ENCODE measurements at regions not wholly inside any gene's neighbourhood (a gene's known extent, or its start where the extent isn't known, plus 50 kb on each side); places are given as distances from the start of the nearest gene placed in this dataset.
A peak's percentile ranks its signal among the peaks of the same experiment; 100 is the strongest.
"Not testable (repeated sequence)": the region's sequence is repeated elsewhere in the genome, so short reads cannot be mapped to it uniquely, and the experiment has no call there.

DNA sequence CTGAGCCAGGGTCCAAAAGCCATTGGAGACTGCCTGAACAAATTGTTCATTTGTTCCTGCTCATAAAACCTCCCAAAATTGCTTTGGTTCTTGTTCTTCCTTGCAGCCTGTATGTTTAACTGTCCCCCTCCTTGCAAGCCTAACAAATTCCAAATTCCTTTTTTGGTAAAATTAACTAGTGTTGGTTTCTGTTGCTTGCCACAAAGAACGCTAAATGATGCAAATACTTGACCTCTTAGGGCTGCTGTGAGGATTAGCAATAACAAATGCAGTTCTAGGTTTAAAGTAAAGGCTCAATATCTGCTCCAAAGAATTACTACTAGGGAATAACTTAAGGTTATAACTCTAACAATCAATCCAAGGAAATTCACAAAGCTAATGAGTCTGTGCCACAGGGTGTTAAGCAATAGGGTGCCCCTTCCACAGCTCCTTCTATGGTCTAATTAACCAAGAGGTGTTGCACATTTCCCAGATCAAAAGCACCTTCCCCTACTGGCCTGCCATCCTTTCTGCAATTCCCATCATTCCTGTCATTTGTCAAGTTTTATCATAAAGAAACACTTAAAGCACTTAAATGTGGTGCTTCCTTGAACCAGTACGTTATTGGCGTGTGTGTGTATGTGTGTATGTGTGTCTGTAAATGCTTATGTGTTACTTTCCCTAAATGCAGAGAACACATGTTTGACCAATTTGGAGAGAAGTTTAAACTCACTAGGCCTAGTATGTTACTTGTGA lies 110.2 kb downstream of the RAP2A start:
- peak; percentile 89 for DNase-seq (ENCODE audit: low read depth)
- TF ChIP-seq, protein P1, sequence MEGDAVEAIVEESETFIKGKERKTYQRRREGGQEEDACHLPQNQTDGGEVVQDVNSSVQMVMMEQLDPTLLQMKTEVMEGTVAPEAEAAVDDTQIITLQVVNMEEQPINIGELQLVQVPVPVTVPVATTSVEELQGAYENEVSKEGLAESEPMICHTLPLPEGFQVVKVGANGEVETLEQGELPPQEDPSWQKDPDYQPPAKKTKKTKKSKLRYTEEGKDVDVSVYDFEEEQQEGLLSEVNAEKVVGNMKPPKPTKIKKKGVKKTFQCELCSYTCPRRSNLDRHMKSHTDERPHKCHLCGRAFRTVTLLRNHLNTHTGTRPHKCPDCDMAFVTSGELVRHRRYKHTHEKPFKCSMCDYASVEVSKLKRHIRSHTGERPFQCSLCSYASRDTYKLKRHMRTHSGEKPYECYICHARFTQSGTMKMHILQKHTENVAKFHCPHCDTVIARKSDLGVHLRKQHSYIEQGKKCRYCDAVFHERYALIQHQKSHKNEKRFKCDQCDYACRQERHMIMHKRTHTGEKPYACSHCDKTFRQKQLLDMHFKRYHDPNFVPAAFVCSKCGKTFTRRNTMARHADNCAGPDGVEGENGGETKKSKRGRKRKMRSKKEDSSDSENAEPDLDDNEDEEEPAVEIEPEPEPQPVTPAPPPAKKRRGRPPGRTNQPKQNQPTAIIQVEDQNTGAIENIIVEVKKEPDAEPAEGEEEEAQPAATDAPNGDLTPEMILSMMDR (IDR thresholded peaks at IDR 0.05; ENCODE audit: insufficient read depth, low read depth, low read length): no peak
- H3K4me3 ChIP-seq (ENCODE audit: low read depth, low read length): no peak overlapping the region

DNA sequence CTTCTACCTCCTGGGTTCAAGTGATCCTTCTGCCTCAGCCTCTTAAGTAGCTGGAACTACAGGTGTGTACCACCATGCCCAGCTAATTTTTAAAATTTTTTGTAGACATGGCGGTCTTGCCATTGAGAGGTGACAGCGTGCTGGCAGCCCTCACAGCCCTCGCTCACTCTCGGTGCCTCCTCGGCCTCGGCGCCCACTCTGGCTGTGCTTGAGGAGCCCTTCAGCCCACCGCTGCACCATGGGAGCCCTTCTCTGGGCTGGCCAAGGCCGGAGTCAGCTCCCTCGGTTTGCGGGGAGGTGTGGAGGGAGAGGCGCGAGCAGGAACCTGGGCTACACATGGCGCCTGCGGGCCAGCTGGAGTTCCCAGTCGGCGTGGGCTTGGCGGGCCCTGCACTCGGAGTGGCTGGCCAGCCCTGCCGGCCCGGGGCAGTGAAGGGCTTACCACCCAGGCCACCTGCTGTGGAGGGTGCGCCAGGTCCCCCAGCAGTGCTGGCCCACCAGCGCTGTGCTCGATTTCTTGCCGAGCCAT lies 111.1 kb downstream of the RAP2A start:
- not testable (repeated sequence) for H3K4me3 ChIP-seq (ENCODE audit: low read depth, low read length); DNase-seq (ENCODE audit: low read depth)

DNA sequence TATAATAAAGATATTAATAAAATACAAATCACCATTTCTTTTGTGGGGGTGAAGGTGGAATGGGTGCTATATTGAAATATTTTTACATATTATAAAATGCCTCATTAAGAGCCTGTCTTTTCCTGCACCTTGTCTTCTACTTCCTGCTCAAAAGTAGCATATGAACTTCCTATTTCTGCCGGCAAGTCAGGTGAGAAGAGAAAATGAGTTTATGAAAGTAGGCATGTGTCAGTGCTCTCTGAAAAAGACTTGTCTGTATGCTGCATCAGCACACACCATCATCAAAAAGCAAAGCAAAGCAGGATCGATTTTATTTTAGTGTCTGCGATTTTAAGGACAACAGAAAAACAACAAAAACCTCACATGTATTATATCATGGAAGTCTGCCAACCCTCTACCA lies 114.2 kb downstream of the RAP2A start:
- TF ChIP-seq, protein P1 (IDR thresholded peaks at IDR 0.05; ENCODE audit: insufficient read depth, low read depth, low read length): no peak
- DNase-seq (ENCODE audit: low read depth): no peak
- H3K4me3 ChIP-seq (ENCODE audit: low read depth, low read length): no peak overlapping the region

DNA sequence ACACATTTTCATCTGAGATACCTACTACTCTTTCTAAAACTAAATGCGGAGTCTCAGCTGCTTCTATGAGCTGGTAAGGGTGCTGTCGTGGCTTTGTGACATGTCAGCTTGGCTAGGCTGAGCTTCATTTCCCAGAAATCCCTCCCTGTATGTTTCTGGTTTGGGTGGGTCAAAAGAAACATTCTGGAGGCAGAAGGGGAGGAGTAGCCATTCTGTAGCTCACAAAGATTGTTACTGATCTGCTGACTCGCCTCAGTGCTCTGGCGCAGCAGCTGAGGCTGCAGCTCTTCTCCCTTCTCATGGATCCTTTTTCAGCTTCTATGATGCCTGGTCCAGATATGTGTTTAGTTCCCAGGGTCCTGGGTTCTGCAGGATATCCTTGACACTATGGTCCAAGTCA lies 114.7 kb downstream of the RAP2A start:
- no peak for DNase-seq (ENCODE audit: low read depth)

DNA sequence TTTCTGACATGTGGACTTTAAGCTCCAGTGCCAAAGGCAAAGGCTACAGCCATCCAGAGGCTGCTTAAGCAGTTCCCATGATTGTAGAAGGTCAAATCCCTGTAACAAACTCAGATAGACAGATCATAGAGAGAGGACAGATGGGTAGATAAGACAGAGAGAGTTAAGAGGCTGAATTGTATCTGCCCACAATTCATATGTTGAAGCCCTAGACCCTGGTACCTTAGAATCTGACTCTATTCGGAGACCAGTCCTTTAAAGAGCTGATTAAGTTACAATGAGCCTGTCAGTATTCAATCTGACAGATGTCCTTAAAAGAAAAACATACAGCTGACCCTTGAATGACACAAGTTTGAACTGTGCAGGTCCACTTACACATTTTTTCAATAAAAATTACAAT lies 115.2 kb downstream of the RAP2A start:
- TF ChIP-seq, protein P1 (IDR thresholded peaks at IDR 0.05; ENCODE audit: insufficient read depth, low read depth, low read length): no peak
- no peak overlapping the region for H3K4me3 ChIP-seq (ENCODE audit: low read depth, low read length)
- DNase-seq (ENCODE audit: low read depth): no peak

More for the DNA sequence above, 114.7 kb downstream of the RAP2A start:
- no peak overlapping the region for H3K4me3 ChIP-seq (ENCODE audit: low read depth, low read length)
- TF ChIP-seq, protein P1 (IDR thresholded peaks at IDR 0.05; ENCODE audit: insufficient read depth, low read depth, low read length): no peak

DNA sequence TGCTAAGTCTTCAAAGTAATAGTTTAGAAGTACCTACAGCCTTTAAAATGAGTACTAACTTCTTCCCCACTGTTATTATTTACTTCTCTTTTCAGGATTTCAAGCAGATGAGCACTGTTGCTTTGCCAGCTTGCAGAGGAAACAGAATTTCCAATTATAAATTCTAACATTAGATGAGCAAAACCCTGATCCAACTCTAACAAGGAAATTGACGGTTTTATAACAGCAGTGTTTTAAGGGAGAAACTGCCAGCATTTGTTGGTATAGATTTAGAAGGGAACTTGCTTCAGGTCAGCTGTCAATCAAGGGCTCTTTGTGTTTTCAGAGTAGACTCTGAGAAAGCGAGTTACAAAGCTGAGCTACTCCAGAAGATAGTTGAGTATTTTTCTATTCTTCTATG lies 120.5 kb downstream of the RAP2A start:
- no peak overlapping the region for H3K4me3 ChIP-seq (ENCODE audit: low read depth, low read length)
- DNase-seq (ENCODE audit: low read depth): no peak
- TF ChIP-seq, protein P1 (IDR thresholded peaks at IDR 0.05; ENCODE audit: insufficient read depth, low read depth, low read length): no peak

DNA sequence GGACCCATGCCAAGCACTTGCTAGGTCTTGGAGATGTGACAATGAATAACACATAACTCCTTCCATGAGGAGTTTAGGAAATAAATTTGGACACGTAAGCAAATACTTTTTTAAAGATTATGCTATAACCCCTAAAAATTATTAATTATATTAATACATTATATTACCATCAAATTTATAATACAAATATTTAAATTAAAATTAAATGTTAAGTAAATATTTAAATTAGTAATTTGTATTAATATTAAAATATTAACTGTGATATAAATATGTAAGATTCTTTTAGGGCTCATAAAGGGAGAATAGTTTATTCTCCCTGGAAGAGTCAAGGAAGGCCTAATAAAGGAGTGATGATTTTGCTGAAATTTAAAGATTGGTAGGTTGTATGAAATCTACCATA lies 121.1 kb downstream of the RAP2A start:
- H3K4me3 ChIP-seq (ENCODE audit: low read depth, low read length): no peak overlapping the region
- no peak for DNase-seq (ENCODE audit: low read depth)
- TF ChIP-seq, protein P1 (IDR thresholded peaks at IDR 0.05; ENCODE audit: insufficient read depth, low read depth, low read length): no peak

Measured in fibroblast of villous mesenchyme (primary cell).